Stimulated activated CD8-positive, alpha-beta memory T cell treated with anti-CD3 and anti-CD28 coated beads, Interleukin-2, amount 100 ng/mL, for 48 hours (primary cell): ENCODE measurements at regions not wholly inside any gene's neighbourhood (a gene's known extent, or its start where the extent isn't known, plus 50 kb on each side); places are given as distances from the start of the nearest gene placed in this dataset.

Source experiments
- DNase-seq, 2 donors: peaks; one replicate each; pipeline ENCODE4 v3.0.0-alpha.2; 2020; ENCODE audit warnings: low read depth in 2 of 2

- DNase-seq: no peak
These were observed 1112.2 kb downstream of the BRD1 start for GRCh38 chr22:48715511-48715910.

- no peak for DNase-seq
These were observed 1113.4 kb downstream of the BRD1 start for GRCh38 chr22:48714231-48714630.

- DNase-seq: no peak
These were observed 1114.1 kb downstream of the BRD1 start for GRCh38 chr22:48713272-48714205.

GRCh38 chr22:48712558-48713271, 1115.0 kb downstream of the BRD1 start:
- no peak for DNase-seq

GRCh38 chr22:48711669-48712068, 1116.0 kb downstream of the BRD1 start:
- DNase-seq: no peak

DNA sequence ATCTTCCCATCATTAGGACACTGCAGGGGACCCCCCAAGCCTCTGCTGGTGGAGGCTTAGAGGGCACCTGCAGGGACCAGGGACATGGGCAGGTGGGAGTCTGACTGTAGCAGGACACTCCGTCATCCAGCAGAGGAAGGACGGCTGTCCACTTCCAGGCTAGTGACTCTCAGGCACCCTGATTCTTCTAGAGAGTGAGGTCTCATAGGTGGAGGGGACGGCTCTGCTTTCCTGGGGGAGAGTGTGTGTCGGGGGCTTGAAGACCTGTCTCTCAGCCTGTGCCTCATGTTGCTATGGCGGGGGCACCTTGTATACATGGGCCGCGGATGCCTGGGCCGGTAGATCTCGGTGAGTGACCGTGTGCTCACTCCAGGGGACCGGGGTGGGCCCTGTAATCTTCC, 1116.6 kb downstream of the BRD1 start:
- DNase-seq: no peak

- no peak for DNase-seq
These were observed 1117.3 kb downstream of the BRD1 start for GRCh38 chr22:48710410-48710809.

- no peak for DNase-seq
These were observed 1117.7 kb downstream of the BRD1 start for GRCh38 chr22:48709976-48710375.

DNA sequence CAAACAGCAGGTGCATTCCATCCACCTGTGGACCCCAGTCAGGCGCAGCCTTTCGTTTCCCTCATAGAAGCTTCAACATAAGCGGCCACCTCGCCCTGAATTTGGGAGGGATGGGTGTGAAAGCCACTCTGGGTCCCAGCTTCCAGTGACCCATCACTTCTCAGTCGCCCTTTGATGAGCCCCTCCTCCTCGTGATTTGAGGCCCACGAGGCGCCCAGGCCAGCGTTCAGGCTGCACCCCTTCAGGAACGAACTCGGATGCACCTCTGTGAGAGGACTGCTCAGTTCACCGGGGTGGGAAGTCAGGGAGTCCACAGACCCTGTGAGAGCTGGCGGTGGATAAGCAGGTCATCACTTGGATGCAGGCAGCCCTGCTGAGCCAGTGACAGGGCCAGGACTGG, 1118.2 kb downstream of the BRD1 start:
- DNase-seq: no peak

GRCh38 chr22:48708558-48709245, 1119.0 kb downstream of the BRD1 start:
- no peak for DNase-seq

DNA sequence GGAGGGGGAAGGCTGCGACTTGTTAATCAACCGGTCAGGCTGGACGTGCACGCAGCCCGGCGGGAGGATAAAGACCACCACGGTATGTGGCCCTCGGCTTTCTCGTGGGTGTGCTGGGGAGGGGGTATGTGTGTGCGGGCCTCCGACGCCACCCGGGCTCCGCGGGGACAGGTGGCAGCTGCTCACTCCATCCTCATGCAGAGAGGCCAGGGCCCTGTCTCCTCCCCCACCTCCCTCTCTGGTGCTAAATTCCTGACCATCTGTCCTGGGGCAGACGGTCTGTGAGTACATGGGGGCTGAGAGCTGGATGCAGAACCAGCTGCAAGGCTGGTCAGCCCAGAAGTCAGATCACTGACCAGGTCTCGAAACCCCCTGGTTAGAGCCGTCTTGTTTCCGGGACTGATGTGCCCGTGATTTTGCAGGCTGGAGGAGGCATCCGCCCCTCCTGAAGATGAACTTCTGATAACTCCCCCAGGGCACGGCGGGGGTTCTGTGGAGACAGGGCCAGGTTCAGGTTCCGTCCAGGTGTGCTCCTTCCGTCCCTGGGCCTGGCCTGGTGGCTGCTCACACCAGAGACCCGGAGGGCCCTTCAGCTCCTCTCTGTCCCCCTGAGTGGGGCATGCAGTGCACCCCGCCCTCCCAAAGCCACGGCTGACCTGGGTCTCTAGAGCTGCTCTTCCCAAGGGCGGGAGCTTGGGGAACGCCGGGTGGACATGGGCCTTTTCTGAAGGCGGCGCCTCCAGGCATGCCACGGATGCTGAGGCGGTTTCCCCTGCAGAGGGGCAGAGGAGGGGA, 1119.7 kb downstream of the BRD1 start:
- DNase-seq: no peak

- DNase-seq: no peak
These were observed 1120.5 kb downstream of the BRD1 start for GRCh38 chr22:48706934-48707762.

- no peak for DNase-seq
These were observed 1121.6 kb downstream of the BRD1 start for GRCh38 chr22:48705917-48706605.

- no peak for DNase-seq
These were observed 1122.3 kb downstream of the BRD1 start for GRCh38 chr22:48705159-48705916.

- no peak for DNase-seq
These were observed 1123.3 kb downstream of the BRD1 start for GRCh38 chr22:48704335-48704734.

DNA sequence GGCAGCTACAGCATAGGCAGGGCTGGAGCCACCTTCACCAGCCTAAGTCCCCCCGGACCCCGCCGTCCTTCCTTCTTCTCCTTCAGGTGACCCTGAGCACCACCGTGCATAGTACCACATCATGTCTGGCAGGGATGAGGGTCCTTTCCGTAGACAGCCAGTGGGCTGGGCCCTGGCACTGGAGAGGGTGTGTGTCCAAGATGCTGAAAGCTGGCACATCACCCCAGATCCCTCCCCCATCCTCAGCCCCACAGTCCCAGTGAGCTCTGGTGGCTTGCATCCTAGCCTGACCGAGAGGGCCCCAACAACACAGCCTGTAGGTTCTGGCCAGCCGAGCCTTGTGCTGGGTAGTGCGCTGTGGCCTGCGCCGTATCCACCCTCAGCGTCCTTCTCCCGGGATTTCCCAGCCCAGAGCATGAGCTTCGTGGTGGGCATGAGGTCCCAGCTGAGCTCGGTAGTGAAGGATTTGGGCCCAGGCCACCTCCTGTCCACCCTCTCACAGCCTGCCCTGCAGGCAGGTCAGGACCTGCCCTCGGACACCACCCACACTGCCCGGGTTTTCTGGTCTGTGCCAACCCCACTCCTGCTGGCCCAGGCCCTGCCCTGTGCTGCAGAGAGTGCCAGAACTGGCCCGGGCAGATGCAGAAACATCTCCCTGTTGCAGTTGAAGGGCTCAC, 1124.3 kb downstream of the BRD1 start:
- no peak for DNase-seq

- DNase-seq: no peak
These were observed 1125.0 kb downstream of the BRD1 start for GRCh38 chr22:48702573-48703264.
